ENCODE measurements at regions not wholly inside any gene's neighbourhood (a gene's known extent, or its start where the extent isn't known, plus 50 kb on each side); places are given as distances from the start of the nearest gene placed in this dataset.

GRCh38 chr2:204024906-204025475 is 88.4 kb downstream of the ICOS start:
- H3K4me1 ChIP-seq: peaks cover 0 to 18% (median 1%) of the 10 kb centered on the region in 3 donors
- DNase-seq: no peak
- no peak overlapping the region for H3K27ac ChIP-seq
- H3K36me3 ChIP-seq: no peaks in the 10 kb centered on the region
- intact Hi-C loops (cut with DNase I): no loop called here
- WGBS, 2 donors: 66 to 67% methylated on average over 6 of the region's 6 CpGs
- H3K9me3 ChIP-seq: no peaks in the 10 kb centered on the region
- no peaks in the 10 kb centered on the region for H3K27me3 ChIP-seq
- TF ChIP-seq CTCF (IDR thresholded peaks at IDR 0.05): no peak
- no peak for TF ChIP-seq POLR2A (IDR thresholded peaks at IDR 0.05)
- no peak overlapping the region for H3K4me3 ChIP-seq

GRCh38 chr2:204026294-204026693 is 89.7 kb downstream of the ICOS start:
- Histone ChIP-seq H3K27me3 (no peaks in the 10 kb centered on the region), H3K27ac (no peak overlapping the region), H3K9me3 (no peaks in the 10 kb centered on the region), H3K4me1 (peaks cover 0 to 18% (median 0%) of the 10 kb centered on the region in 3 donors), H3K36me3 (no peaks in the 10 kb centered on the region), H3K4me3 (no peak overlapping the region)
- intact Hi-C loops (cut with DNase I): no loop called here
- no peak for DNase-seq
- 79 to 82% methylated on average over 3 of the region's 3 CpGs for WGBS, 2 donors
- no peak for TF ChIP-seq POLR2A (IDR thresholded peaks at IDR 0.05)
- TF ChIP-seq CTCF (IDR thresholded peaks at IDR 0.05): peak in 1 of 6 experiments; percentile 32

GRCh38 chr2:204027091-204027490 is 90.5 kb downstream of the ICOS start:
- intact Hi-C loops (cut with DNase I): no loop called here
- Histone ChIP-seq H3K4me3 (no peak overlapping the region), H3K36me3 (no peaks in the 10 kb centered on the region), H3K27ac (no peak overlapping the region), H3K4me1 (peaks cover 0 to 25% (median 0%) of the 10 kb centered on the region in 3 donors), H3K9me3 (no peaks in the 10 kb centered on the region), H3K27me3 (no peaks in the 10 kb centered on the region)
- no peak for DNase-seq
- TF ChIP-seq CTCF (IDR thresholded peaks at IDR 0.05): no peak
- no peak for TF ChIP-seq POLR2A (IDR thresholded peaks at IDR 0.05)
- 25 to 33% methylated on average over 3 of the region's 3 CpGs for WGBS, 2 donors

- intact Hi-C loops (cut with DNase I): no loop called here
Measured at GRCh38 chr2:204030322-204030721, 93.8 kb downstream of the ICOS start.

GRCh38 chr2:204031056-204031455 is 94.5 kb downstream of the ICOS start:
- H3K4me3 ChIP-seq: no peak overlapping the region
- 41 to 48% methylated on average over 4 of the region's 4 CpGs for WGBS, 2 donors
- TF ChIP-seq CTCF (IDR thresholded peaks at IDR 0.05): no peak
- TF ChIP-seq POLR2A (IDR thresholded peaks at IDR 0.05): no peak
- no peak overlapping the region for H3K27ac ChIP-seq
- H3K27me3 ChIP-seq: no peaks in the 10 kb centered on the region
- intact Hi-C loops (cut with DNase I): no loop called here
- no peaks in the 10 kb centered on the region for H3K36me3 ChIP-seq
- H3K9me3 ChIP-seq: no peaks in the 10 kb centered on the region
- DNase-seq: no peak
- peaks cover 0 to 17% (median 0%) of the 10 kb centered on the region in 3 donors for H3K4me1 ChIP-seq

More at GRCh38 chr2:204030322-204030721, 93.8 kb downstream of the ICOS start:
- Histone ChIP-seq H3K27ac (no peak overlapping the region), H3K4me1 (peaks cover 0 to 17% (median 0%) of the 10 kb centered on the region in 3 donors), H3K9me3 (no peaks in the 10 kb centered on the region), H3K27me3 (no peaks in the 10 kb centered on the region), H3K4me3 (no peak overlapping the region), H3K36me3 (no peaks in the 10 kb centered on the region)
- WGBS, 2 donors: 63 to 78% methylated on average over 2 of the region's 2 CpGs
- no peak for DNase-seq
- TF ChIP-seq POLR2A (IDR thresholded peaks at IDR 0.05) (no peak), CTCF (IDR thresholded peaks at IDR 0.05) (no peak)
